A172 (cell line): ENCODE measurements at regions not wholly inside any gene's neighbourhood (a gene's known extent, or its start where the extent isn't known, plus 50 kb on each side); places are given as distances from the start of the nearest gene placed in this dataset.

ENCODE experiments used
- DNase-seq: peaks from one replicate; pipeline ENCODE4 v3.0.0-alpha.2; 2015; ENCODE audit warnings: low spot score

DNA sequence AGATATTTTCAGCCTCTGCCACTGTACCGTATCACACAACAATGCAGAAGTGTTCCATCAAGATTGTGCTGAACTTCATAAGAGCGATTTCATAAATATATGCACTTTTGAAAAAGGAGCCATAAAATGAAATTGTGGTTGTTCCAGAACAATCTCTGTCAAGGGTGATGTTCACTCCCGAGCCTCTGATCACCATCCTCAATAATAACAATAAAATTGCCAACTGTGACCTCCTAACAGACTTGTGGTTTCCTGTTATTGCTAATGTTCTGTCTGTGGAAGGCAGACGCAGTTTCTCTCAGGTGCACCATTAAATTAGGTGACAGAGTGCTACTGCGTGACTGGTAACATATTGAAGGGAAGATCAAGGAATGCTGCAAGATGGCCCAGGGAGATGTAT lies 383.7 kb downstream of the SOCS6 start:
- DNase-seq, result no peak

DNA sequence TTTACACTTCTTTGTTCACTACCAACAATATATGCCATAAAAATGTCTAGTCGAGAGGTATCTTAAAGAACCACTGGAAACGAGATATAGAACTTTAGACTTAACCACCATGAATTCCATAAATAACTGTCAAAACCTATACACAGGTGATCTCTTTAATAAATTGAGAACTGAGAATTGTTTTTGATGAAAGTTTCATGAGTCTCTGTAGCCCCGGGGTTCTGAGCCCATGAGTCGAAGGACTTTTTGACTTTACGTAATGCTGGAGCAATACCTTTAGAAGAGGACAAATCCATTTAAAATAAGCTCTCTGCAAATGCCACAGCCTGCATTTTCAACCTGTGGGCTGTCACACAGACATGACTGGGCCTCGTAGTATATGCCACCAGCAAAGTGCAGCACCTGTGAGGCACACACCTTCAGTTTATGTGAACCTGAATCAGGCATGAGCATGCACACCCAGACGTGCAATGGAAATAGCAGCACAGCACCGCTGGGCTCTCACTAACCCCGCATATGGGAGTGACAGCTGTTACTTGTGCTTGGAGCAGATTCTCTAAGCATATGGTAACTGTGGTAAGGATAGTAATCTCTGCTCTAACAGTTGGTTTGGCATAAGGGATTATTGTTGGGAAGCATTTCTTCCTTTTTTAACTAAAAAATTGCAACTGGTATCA lies 383.2 kb downstream of the SOCS6 start:
- no peak for DNase-seq

DNA sequence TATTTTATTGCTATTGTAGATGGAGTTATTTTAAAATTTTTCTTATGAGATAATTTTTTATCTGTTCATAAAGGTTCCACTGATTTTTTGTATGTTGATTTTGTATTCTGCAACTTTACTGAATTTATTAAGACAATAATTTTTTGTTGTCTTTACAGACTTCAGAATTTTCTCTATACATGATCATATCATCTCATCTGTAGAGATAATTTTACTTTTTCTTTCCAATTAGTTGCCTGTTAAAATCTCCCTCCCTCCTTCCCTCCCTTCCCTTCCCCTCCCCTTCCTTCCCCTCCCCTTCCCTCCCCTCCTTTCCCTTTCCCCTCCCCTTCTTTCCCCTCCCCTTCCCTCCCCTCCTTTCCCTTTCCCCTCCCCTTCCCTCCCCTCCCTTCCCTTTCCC lies 378.1 kb downstream of the SOCS6 start:
- DNase-seq, result no peak

DNA sequence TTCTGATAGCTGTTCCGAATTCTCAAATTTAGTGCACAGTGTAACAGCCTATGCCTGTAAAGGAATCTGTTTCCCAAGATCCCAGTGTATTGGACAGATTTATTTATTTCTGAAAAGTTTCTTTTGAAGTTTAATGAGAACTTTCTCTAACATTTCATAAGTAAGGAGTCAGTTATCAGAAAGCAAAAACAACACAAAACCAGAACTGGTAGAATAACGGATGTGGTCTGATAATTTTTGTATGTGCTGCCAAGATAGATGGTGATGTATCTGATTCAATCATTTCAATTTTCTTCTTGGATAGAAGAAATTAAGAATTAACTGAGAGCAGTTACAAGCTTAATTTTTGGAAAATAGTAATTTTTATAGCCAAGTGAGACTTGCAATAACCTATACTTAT lies 374.3 kb downstream of the SOCS6 start:
- no peak for DNase-seq

DNA sequence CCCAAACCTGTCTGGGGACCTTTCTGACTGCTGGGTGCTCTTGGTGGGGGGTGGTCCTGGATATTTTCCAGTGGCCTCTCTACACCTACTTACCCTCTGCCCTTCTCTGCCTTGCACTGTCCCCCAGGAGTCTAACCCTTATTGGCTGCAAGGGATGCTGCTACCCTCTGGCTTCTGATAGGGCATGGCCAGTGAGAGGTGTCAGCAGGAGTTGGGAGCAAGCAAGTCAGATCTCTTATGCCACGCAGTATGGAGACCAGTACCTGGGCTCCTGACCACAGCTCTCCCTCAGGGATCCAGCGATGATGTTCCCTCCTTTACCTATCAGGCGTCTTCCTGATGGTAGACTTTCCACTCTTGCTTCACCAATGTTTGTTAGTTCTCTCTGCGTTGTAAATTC lies 373.7 kb downstream of the SOCS6 start:
- no peak for DNase-seq

DNA sequence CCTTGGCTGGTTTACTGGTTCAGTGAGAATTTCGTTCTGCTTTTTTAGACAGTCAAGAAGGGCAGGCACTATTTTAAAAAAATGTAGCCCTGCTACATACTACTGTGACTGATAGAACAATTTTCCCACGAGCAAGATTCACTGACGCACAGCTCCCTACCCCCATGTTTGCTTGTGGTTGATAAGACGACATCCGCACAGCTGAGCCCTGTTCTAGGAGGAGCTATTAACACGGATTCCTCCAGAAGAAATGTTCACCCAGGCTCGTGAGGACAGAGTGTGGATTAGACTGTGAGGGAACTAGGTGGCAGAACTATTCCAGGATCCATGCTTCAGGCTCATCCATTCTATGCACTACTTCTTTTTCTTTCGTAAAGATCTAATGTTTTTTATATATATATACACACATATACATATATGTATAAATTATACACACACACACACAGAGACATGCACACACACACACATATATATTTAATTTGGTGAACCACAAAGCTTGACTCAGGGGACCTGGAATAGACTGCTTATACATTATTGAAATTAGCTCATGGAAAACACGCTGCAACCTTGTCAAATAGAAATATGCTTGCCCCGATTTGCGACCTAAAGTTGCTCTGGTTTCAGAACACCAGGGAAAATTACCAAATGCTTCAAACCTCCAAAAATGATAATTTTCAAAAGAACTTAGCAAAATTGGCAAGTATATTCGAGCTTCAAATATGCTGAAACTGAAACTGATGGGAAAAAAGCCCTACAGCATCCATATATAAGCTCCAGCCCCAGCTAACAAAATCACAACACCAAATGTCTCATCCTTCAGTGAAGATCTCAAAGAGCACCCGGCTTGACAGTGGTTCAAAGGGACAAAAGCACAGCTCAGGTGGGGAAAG lies 370.4 kb downstream of the SOCS6 start:
- DNase-seq, result no peak

DNA sequence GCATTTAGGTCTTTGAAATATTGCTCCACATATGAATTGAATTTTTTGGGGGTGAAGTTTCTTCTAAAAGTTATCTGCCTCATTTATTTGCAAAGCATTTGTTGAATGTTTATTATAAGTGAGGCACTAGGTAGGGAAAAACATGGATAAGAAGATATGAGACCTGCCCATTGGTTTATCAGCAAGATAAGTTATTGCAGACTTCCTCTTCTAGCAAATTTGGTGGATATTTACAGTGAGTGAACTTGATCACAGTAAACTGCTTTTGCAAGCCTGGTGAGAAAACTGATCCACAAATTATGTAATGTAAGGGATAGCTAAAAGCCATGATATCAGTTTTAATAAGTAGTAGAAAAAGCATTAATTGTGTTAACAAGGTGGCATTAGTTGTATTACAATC lies 364.8 kb downstream of the SOCS6 start:
- no peak for DNase-seq

DNA sequence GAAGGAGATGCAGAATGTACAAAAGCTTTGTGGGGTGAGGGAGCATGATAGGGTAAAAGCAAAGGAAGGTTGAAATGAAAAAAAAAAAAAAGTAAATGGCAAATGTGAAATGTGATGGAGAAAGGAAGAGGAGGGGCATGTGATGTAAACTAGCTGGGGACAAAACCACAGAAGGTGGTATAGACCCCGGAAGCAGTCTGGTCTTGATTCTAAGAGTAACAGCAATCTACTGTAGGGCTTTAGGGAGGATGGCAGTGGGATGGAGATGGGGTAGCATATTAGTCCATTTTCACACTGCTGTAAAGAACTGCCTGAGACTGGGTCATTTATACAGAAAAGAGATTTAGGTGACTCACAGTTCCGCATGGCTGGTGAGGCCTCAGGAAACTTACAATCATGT lies 362.0 kb downstream of the SOCS6 start:
- no peak for DNase-seq

DNA sequence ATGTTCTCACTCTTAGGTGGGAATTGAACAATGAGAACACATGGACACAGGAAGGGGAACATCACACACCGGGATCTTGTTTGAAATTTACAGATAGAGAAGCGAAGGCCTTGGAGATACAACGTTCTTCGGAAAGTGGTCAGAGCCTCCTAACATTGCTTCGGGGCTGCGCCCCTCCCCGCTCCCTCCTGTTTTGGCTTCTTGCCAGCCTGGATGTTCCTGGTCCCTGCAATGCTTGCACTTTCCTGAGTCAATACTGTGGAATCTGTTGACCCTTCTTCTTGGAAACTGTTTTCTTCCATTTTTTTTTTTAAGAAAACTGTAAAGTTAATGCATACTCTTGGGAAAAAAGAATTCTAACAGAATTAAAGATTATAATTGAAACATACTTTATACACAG lies 360.8 kb downstream of the SOCS6 start:
- DNase-seq, result no peak

DNA sequence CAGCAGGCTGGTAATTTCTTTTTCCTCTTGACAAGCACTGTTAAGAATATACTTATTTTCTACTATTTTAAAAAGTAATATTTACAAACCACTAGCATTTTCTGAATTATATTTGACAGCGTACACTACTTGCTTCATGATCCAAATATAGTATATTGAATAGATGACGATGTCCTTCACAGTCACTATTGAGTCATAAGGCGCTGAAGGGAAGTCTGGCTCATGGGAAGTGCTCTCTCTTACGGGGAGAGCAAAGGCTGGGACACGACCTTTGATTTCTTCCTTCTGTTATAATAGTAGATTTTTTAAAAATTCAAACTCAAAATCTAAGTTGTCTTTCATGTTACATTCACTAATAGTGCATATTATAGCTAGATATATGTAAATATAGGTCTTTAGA lies 357.1 kb downstream of the SOCS6 start:
- no peak for DNase-seq

DNA sequence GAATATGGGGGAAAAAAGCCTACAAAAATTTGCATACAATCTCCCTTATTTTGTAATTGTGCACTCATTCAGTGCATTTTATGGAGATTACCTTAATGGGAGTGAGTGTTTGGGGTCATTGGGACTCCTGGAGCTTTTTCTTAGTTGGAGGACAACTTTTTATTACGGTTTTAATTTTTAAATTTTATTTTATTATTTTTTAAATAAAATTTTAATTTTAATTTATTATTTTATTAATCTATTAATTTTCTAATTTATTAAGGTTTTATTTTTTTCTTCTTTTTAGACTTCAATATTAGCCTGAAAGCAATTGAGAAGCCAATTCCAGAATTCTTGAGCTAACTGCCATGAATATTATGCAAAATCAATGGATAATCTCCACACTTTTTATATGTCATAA lies 355.0 kb downstream of the SOCS6 start:
- DNase-seq, result no peak

DNA sequence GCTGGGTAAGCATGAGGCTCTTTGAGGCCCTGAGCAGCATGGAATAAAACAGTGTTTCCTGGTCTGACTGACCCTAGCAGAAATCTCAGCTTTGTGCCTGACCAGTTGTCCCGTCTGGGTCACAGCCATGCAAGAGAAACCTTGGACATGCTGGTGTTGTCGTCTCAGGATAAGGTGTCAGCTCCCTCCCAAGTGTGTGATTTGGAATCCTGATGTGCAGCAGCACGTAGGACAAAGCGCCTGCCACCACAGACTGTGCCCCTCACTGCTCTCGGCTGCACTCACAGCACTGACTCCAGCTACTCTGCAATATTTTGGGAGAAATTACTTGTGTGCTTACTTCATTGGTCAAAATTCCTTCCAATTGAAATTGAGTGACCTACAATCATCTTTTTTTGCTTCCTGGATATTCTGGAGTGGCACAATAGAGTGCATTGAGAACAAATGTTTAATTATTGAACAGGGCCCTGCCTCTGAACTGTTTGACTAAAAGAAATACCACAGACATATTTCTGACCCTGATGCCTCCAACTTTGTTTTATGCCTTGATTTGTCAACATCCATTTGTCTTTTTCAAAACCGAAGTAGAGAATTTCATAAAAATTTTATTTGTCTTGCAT lies 352.4 kb downstream of the SOCS6 start:
- no peak for DNase-seq

DNA sequence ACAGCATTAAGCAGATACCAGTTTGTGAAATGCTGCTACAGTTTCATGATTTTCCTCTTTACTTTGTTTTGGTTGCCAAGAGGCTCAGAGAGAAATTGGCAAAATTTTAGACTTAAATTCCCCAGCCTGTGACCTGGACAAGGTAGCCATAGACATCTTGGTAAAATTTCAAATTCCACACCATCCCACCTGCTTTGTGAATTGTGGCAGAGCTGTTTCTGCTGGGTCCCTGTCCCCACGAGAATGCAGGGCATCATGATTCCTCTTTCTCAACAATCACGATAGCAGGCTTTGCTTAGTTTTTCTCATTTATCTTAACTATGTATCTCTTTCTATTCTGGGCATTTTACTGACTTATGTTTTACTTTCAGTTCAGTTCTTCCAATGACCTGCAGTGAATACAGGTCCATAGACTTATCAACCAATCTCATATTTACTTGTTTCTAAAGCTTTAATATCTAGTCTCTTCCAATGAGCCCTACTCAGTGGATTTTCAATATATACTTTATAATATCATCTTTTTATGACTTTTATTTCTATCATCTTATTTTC lies 351.6 kb downstream of the SOCS6 start:
- DNase-seq, result no peak

DNA sequence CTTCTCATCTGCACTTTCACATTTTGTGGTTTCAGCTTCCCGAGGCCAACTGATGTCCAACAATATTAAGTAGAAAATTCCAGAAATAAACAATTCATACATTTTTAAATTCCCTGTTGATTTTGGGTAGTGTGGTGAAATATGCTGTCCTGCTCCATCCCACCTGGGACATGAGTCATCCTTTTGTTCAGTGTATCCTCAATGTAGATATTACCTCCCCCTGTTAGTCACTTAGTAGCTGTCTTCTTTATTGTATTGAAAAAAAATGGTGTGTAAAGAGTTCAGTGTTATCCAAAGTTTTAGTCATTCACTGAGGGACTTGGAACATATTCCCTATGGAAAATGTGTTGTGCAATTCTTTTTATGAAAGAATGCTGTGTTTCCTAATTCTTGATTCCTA lies 348.1 kb downstream of the SOCS6 start:
- DNase-seq, result peak; percentile 11

DNA sequence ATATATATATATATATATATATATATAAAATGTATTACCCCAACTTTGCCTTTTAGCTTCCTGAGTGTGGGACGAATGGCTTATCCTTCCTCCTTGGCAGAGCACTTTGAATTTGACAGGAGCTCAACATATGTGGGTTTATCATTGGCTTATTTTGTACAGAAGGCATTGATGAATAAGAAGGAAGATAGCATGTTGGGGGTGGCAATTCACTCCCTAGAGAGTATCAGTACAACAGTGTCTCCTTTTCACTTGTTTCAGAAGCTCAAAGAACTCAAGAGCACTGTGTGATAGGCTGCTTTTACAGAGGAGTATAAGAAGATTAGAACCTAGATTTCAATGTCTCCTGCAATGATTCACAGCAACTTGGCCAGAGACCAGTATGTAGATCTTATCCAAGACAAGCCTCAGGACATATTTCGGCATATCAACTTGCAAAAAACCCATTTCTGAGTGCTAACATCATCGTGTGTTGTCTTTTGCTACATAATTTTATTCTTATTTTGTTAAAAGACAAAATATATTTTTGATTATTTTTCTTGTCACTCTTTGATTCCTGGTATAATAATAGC lies 345.8 kb downstream of the SOCS6 start:
- no peak for DNase-seq

DNA sequence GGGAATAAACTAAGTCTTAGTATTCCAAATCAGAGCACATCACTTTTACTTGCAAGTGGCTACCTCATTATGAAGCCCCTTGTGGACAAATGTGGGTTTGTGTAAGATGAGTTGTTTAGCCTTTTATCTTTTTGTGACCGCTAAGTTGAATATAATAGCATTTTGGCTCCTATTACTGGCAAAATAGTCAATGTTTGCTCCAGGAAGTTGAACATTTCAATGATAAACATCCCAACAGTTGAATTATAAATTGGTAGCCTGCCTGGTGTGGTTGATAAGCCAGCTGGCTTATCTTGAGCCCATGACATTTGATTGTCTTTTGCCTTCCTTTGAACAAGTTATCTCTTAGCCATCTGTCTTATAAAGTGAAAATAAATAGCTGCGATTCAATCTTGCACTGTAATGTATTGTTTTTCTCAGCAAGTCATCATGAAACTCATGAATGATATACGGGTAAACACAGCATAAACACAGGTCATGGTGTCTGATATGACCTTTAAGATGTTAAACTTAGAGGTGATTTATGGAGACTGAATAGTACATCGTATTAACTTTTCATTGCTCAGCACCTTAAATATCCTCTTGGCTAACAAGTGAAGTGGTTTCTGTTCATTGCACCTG lies 338.4 kb downstream of the SOCS6 start:
- no peak for DNase-seq

DNA sequence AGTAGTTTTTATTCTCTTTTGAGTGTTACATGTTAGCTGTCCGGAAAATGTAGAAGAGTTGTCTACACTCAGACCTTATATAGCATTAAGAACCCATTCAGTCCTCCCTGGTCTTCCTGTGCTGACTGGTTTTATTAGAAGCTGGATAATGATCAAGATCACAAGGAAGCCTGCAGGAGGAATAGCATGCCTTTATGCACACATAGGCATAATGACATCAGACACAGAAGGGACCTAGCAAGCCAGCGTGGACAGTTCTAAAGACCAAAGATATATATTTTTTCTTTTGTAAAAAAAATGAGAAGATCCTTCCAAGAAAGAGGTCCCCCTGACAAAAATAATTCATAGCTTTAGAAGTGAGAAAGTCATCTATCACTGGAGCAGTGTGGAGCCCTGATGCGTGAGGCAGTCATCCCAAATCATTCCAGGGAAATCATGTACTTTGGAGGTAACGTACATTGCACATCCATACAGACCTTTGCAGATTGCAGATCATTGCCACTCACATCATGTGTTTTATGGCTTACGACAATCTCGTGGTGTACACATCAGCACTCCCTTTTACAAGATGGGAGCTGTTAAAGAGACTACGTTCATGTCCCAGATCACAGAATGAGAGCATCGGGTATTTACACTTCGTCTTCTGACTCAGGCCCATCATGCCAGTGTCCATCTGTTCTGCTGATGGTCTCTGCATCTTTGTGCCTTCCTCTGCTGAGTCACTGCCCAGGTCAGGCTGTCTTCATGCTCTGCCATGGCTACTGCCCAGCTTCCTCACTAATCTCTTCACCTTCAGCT lies 334.0 kb downstream of the SOCS6 start:
- peak; percentile 2 for DNase-seq

DNA sequence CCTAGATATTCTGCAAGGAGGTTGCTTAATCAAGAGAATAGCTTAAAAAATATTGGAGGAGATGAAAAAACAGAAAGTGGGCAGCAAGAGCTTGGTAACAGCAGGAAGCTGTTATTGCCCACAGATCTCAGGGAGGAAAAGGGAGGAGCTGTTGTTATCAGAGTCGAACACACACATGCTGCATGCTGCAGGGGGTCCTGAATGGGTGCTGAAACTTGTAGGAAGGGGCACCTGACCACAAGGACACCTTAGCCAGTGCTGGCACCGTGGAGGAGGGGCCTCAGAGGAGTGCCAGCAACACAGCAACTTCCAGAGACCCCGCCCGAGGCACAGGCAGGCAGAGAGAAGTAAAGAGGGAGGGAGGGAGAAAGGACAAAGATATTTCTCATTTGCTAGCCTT lies 332.9 kb downstream of the SOCS6 start:
- DNase-seq, result no peak

DNA sequence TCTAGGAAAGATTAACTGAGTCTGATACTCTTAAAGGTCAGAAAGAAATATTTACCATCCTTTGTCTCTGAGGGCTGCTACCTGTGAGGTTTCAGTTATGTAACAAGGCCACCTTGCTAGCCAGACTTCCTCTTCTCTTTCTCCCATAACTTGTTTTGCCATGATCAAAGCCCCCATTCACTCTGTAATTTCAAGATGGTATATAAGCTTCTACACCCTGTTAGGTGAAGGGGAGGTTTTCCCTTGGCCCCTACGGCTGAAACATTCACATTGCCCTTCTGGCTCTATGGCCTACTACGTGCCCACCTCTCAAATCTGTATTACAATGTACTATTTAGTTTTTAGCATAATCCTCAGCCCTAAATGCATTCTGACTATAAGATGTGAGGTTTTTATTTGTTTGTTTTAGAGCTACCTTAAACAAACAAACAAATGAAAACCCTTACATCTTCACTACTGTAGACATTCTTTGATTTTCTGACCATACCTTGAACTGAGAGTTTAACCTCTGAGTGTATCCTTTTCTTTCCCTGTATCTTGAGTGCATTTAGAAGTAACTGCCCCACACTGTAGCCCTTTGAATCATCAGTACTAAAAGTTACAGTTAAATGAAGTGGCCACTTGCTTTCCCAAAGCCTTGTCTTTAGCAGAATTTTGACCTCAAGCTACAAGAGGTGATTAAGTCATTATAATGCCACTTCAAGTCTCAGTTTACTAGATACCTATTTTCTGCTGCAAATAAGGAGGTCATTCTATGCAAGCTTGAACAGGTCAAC lies 332.2 kb downstream of the SOCS6 start:
- no peak for DNase-seq
